MM.1S (cell line): ENCODE measurements at regions not wholly inside any gene's neighbourhood (a gene's known extent, or its start where the extent isn't known, plus 50 kb on each side); places are given as distances from the start of the nearest gene placed in this dataset.

Experiments
- DNase-seq: peaks from one replicate; pipeline ENCODE4 v3.0.0-alpha.2; 2015
- H2AFZ ChIP-seq: fragments of 300-600 bp; sonication (generic); 2 replicates; pipeline ENCODE4 v1.6.0; 2016; ENCODE audit warnings: antibody characterized with exemption, low read length
- H3F3A ChIP-seq: fragments of 300-600 bp; sonication (generic); 2 replicates; pipeline ENCODE4 v1.6.1; 2016; ENCODE audit warnings: mild to moderate bottlenecking, antibody characterized with exemption, low read length, moderate library complexity, mixed read lengths; ENCODE audit not compliant: insufficient read depth
- H3K27ac ChIP-seq: fragments of 300-600 bp; sonication (generic); 2 replicates; pipeline ENCODE4 v1.5.1; 2016; ENCODE audit warnings: mild to moderate bottlenecking, low read length
- H3K27me3 ChIP-seq: fragments of 300-600 bp; sonication (generic); replicated peaks from 2 replicates; pipeline ENCODE4 v1.6.0; 2016; ENCODE audit warnings: low read length; ENCODE audit not compliant: insufficient read depth
- H3K36me3 ChIP-seq: fragments of 300-600 bp; sonication (generic); replicated peaks from 2 replicates; pipeline ENCODE4 v1.6.1; 2016; ENCODE audit warnings: mild to moderate bottlenecking, low read length, mixed read lengths; ENCODE audit not compliant: insufficient read depth
- H3K4me1 ChIP-seq: fragments of 300-600 bp; sonication (generic); 2 replicates; pipeline ENCODE4 v1.6.1; 2016; ENCODE audit warnings: low read length, mixed read lengths
- H3K4me2 ChIP-seq: fragments of 300-600 bp; sonication (generic); 2 replicates; pipeline ENCODE4 v1.6.0; 2016; ENCODE audit warnings: low read depth, low read length
- H3K4me3 ChIP-seq: fragments of 300-600 bp; sonication (generic); 2 replicates; pipeline ENCODE4 v1.5.1; 2016; ENCODE audit warnings: low read length, mixed read lengths
- H3K79me2 ChIP-seq: fragments of 300-600 bp; sonication (generic); 2 replicates; pipeline ENCODE4 v1.6.1; 2016; ENCODE audit warnings: mixed run types, low read length, mixed read lengths
- H3K9ac ChIP-seq: fragments of 300-600 bp; sonication (generic); 2 replicates; pipeline ENCODE4 v1.6.1; 2016; ENCODE audit warnings: low read length, mixed read lengths
- H3K9me2 ChIP-seq: fragments of 300-600 bp; sonication (generic); replicated peaks from 2 replicates; pipeline ENCODE4 v1.6.1; 2016; ENCODE audit warnings: mild to moderate bottlenecking, low read length, mixed read lengths; ENCODE audit not compliant: insufficient read depth
- H3K9me3 ChIP-seq: fragments of 300-600 bp; sonication (generic); replicated peaks from 2 replicates; pipeline ENCODE4 v1.6.1; 2016; ENCODE audit warnings: mild to moderate bottlenecking, low read length, mixed read lengths; ENCODE audit not compliant: insufficient read depth
- H4K20me1 ChIP-seq: fragments of 300-600 bp; sonication (generic); 2 replicates; pipeline ENCODE4 v1.6.1; 2016; ENCODE audit warnings: mild to moderate bottlenecking, low read length, moderate library complexity, mixed read lengths; ENCODE audit not compliant: insufficient read depth
- CTCF ChIP-seq: fragments of 300-600 bp; sonication (generic); IDR thresholded peaks from 2 replicates; pipeline ENCODE4 v1.5.1; 2016; ENCODE audit warnings: antibody characterized with exemption, low read length, mixed read lengths
- EZH2 ChIP-seq: fragments of 300-600 bp; sonication (generic); optimal IDR thresholded peaks from 2 replicates; pipeline ENCODE3; 2017; ENCODE audit warnings: low read depth, mild to moderate bottlenecking, antibody characterized with exemption, low read length, mixed read lengths
- EZH2phosphoT487 ChIP-seq: fragments of 300-600 bp; sonication (generic); IDR thresholded peaks from 2 replicates; pipeline ENCODE4 v1.6.1; 2018; ENCODE audit warnings: antibody characterized with exemption, low read length

GRCh38 chr5:124574521-124575436 lies 171.7 kb downstream of the ZNF608 start:
- TF ChIP-seq EZH2phosphoT487 (no peak), EZH2 (no peak), CTCF (no peak)
- Histone ChIP-seq H3K4me3 (no peak overlapping the region), H4K20me1 (no peaks in the 10 kb centered on the region), H3K27me3 (no peaks in the 10 kb centered on the region), H3K9me3 (no peaks in the 10 kb centered on the region), H3F3A (peaks cover 11% of the 10 kb centered on the region), H3K36me3 (no peaks in the 10 kb centered on the region), H3K27ac (no peak overlapping the region), H3K4me2 (no peak overlapping the region), H3K9ac (no peak overlapping the region), H3K9me2 (no peaks in the 10 kb centered on the region), H2AFZ (no peak overlapping the region), H3K4me1 (peaks cover 17% of the 10 kb centered on the region), H3K79me2 (no peaks in the 10 kb centered on the region)
- DNase-seq: no peak

- Histone ChIP-seq H3F3A (peaks cover 11% of the 10 kb centered on the region), H2AFZ (no peak overlapping the region), H3K36me3 (no peaks in the 10 kb centered on the region), H3K4me3 (no peak overlapping the region), H3K9me3 (no peaks in the 10 kb centered on the region), H3K27me3 (no peaks in the 10 kb centered on the region), H3K9me2 (no peaks in the 10 kb centered on the region), H3K4me1 (peaks cover 17% of the 10 kb centered on the region), H3K79me2 (no peaks in the 10 kb centered on the region), H3K9ac (no peak overlapping the region), H4K20me1 (no peaks in the 10 kb centered on the region), H3K4me2 (no peak overlapping the region), H3K27ac (no peak overlapping the region)
- no peak for DNase-seq
- TF ChIP-seq EZH2phosphoT487 (no peak), EZH2 (no peak), CTCF (no peak)
Observed at GRCh38 chr5:124572971-124573370, 173.5 kb downstream of the ZNF608 start.

DNA sequence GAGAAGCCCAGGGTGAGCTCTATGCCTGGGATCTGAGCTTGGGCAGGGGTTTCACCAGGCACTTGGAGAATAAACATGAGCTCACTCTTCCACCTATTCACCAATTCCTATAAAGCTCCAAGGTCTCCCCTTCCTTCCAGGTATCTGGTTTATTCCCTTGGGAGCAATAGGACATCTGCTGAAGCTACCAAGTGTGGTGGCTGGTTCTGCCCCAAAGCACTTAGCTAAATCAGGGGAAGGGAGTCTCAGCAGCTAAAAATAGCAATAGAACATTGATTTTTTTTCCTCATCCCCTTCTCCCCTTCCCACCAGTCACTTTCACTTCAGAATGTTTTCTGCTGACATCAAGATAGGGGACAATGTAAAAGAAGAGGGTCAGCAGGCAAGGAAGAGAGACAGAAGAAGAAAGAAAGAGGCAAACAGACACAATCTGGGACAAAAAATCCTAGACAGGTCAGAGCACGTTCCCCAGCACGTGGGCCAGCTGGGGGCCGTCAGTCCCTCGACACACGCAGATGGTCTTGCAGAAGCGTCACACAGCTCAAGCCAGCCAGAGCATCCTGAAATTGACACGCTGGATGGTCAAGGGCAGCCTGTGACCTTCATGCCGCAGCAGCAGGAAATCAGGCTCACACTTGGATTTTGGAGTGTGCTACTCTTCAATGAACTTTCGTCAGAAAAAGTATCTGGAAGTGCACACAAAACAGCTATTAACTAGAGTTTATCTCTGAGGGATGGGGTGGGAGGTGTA lies 176.0 kb downstream of the ZNF608 start:
- no peaks in the 10 kb centered on the region for H3F3A ChIP-seq
- no peaks in the 10 kb centered on the region for H3K9me3 ChIP-seq
- H3K9ac ChIP-seq: no peak overlapping the region
- H3K4me1 ChIP-seq: no peaks in the 10 kb centered on the region
- H3K27me3 ChIP-seq: no peaks in the 10 kb centered on the region
- TF ChIP-seq EZH2phosphoT487 (no peak), CTCF (no peak), EZH2 (no peak)
- H3K9me2 ChIP-seq: no peaks in the 10 kb centered on the region
- no peak overlapping the region for H2AFZ ChIP-seq
- no peaks in the 10 kb centered on the region for H4K20me1 ChIP-seq
- no peaks in the 10 kb centered on the region for H3K79me2 ChIP-seq
- no peak overlapping the region for H3K4me2 ChIP-seq
- no peak for DNase-seq
- H3K27ac ChIP-seq: no peak overlapping the region
- H3K4me3 ChIP-seq: no peak overlapping the region
- H3K36me3 ChIP-seq: no peaks in the 10 kb centered on the region
